Smooth muscle cell of the brain vasculature (primary cell): ENCODE measurements at regions not wholly inside any gene's neighbourhood (a gene's known extent, or its start where the extent isn't known, plus 50 kb on each side); places are given as distances from the start of the nearest gene placed in this dataset.

Experiments used
- DNase-seq: peaks from one replicate; pipeline ENCODE4 v3.0.0-alpha.2; 2012; ENCODE audit warnings: low read depth, low spot score

DNA sequence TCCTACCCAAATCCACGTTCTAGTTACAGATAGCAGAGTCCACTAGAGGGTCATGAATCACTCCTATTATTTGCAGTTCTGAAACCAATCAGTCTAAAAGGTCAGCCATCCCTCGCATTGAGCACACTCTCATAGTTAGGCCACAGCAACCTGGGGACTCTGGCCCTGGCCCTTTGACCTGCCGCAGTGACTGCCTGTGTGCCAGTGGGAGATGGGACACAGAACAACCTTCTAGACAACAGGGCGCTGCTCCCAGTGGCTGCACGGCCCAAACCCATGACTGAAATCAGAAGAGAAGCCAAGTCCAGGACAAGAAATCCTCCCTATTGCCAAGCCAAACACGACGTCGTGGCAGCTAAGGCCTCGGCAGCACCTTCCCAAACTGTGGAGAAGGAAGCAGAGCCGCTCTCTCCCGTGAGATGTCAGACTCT is 158.5 kb downstream of the HERPUD2 start:
- DNase-seq, result no peak

DNA sequence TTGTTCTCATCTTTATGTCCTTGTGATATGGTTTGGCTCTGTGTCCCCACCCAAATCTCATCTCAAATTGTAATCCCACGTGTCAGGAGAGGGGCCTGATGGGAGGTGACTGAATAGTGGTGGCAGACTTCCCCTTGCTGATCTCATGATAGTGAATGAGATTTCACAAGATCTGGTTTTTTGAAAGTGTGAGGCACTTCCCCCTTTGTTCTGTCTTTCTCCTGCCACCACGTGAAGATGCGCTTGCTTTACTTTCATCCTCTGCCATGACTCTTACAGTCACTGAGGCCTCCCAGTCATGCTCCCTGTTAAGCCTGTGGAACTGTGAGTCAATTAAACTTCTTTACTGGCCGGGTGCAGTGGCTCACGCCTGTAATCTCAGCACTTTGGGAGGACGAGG is 161.0 kb downstream of the HERPUD2 start:
- no peak for DNase-seq

DNA sequence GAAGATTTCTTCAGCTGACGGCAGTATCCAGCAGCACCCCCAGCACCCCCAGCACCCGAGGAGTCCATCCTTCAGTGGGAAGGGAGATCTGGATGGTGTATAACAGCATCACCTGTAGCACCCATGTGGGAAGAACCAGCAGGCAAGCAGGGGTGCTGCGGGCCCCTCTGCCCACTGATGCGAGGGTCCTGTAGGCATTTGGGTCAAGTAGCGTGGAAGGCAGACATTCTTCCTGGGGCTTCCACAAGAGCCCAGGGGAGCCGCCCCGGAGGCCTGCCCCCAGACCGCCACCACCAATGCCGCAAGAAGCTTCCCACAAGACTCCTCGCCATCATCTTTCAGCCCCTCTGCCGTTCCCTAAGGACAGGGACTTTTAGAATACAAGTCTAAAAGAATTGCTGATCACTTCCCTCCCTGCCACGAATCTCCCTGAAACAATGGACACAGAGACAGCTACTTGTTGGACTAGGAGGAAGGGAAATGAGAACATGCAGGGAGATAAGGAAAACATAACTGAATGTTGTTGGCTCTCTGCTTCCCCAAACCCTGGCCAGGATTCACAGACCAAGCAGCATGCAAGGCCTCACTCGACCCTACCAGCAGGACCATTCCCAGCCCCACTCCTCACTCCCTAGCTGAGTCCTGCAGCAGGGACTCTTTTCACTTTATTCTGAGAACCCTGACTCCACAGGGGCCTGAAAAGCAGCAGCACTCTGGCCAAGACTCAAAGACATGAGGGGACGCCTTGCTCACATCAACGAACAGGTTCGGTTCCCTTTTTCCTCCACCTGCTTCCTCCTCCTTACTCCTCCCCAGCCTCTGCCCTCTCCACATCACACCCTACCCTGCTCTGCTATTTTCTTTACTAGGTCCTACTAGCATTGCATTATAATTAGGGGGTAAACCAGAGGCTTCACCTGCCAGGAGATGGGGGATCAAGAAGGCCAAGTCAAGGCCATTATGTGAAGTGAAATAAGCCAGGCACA is 164.5 kb downstream of the HERPUD2 start:
- no peak for DNase-seq

DNA sequence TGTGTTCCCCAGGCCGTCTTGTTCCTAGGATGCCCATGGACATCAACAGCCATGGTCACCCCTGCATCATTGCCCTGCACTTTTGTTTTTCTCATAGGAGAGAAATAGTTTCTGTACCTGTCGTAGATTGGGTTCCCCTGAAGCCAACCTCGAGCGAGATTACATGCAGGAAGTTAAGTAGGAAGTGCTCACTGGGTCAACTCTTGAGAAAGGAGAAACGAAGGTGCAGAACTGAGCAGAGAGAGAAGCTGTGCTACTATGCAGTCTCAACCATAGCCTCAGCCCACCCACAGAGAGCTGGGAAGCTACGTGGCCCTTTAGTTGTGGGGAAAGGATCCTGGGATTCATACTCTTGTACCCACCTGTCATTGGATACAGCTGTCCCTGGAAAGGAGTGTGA is 165.2 kb downstream of the HERPUD2 start:
- no peak for DNase-seq

DNA sequence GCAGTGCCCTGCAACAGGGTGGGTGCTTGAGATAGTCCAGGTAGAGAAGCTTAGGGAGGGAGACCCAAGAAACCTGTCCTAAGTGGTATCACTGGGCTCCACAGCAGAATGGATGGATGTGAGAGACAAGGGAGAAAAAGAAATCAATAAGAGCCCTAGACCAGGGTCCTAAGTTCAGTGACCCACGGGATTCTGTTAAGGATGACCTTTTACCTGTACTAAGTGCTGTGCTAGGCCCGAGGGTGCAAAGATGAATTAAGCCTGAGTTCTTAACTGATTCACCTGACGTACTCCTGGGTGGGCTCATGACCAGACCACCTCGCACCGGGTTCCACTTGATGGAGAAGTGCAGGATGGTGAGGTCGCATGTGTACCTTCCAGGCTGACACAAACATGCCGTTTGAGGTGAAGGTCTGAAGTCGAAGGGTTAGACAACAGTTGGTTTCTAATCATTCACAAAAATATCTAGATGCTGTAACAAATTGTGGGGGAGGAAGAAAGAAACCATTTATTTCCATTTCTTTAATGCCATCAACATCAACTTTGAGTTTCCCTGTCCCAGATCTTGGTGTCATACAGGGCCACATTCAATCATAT is 166.5 kb downstream of the HERPUD2 start:
- DNase-seq, result no peak

DNA sequence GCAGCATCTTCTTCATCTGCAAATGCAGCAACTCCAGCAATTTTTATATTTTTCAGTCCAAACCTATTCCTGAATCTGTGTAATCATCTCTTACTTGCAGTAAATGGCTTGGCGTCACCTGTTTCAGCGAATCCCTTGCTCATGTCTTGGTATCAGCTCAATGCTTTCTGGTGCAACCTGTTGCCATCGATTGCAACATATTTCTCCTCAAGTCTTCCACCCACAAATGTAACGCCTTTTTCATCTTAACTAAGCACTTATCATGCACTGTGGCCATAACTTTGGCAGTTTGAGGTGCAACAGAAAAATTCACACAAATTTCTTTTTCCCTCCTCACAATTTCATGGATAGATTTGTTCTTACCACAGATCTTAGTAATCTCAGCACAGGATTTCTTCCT is 168.3 kb downstream of the HERPUD2 start:
- no peak for DNase-seq

DNA sequence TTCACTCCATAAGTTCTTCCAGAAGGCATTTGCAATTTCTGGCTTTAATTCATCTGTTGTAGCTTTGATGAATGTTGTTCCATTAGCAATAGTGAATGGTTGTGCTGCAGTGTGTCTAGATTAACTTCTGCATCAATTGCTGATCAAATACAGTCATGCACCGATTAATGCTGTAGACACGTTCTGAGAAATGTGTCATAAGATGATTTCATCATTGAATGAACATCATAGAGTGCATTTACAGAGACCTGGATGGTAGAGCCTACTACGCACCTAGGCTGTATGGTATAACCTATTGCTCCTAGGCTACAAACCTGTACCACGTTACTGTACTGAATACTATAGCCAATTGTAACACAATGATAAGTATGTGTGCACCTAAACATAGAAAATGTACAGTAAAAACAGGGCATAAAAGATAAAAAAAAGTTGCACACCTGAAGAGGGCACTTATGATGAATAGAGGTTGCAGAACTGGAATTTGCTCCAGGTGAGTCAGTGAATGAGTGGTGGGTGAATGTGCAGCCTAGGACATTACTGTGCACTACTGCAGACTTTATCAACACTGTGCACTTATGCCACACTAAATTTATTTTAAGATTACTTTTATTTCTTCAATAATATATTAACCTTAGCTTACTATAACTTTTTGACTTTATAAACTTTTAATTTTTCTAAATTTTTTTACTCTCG is 170.7 kb downstream of the HERPUD2 start:
- DNase-seq, result no peak

DNA sequence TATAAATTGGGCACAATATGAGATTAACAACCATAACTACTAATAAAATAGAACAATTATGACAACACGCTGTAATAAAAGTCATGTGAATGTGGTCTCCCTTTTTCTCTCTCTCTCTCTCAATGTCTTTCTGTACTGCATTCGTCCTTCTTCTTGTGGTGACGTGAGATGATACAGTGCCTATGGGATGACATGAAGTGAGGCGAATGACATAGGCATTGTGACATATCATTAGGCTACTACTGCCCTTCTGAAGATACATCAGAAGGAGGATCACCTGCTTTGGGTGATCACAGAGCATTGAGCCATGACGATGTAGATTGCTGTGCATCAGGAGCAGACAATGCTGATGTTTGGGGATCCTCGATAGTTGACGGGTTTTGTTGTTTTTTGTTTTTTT is 171.6 kb downstream of the HERPUD2 start:
- DNase-seq, result no peak

DNA sequence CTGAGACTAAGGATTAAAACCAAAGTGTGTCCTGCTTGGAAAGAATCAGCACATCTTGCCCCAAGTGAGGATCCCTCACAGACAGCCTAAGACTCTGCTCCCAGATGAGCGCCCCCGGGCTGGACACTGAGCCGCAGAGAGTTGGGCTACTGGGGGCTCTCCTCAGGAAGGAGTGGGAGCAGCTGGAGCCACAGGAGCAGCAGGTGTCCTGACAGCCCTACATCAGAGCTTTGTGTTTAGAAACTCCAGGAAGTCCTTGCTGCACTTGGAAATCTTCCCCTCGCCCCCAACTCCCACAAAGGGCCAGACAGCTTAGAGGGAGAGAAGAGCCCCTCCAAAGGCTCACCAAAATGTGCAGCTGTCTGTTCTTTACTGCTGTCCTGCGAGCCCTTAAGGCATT is 172.2 kb downstream of the HERPUD2 start:
- no peak for DNase-seq

DNA sequence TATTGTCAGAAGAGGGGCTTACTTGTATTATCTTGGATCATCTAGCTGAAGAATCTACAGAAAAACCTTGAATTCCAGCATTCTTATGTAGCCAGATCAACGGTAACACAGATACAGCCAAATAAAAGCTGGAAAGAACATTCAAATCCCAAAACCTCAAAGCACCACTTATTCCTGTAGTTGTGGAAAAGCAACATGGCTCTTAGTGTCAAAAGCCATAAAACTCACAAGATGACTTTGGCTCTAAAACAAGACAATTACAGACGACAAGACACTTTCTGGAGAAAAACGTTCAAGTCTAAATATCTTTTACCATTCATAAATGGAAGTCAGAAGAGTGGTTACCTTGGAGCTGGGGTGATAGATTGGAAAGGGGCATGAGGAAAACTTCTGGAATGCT is 173.0 kb downstream of the HERPUD2 start:
- no peak for DNase-seq

DNA sequence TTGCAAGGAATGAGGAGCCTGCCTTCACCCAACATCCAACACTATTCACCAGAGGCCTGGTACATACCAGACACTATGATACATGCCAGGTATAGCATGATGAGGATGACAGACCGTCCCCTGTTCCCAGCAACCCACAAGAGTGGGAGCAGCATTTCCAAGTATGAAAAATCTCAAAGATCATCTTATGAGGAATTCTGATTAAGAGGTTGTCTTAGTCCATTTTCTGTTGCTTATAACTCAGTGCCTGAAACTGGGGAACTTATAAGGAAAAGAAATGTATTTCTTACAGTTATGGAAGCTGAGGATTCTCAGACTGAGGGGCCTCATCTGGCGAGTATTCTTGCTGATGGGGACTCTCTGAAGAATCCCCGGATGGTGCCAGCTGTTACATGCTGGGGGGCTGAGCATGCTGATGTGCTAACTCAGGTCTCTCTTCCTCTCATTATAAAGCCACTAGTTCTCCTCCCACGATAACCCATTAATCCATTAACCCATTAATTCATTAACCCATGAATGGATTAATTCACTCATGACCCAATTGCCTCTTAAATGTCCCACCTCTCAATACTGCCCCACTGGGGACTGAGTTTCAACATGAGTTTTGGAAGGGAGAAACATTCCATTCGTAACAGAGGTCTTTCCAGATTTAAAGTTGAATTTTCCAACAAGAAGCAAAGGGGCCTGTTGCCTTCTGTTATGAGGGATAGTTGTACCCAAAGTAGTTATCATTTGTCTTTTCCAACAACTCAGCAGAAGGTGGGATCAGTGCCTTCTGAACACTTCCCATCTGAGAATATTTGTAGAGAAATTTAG is 173.9 kb downstream of the HERPUD2 start:
- no peak for DNase-seq

DNA sequence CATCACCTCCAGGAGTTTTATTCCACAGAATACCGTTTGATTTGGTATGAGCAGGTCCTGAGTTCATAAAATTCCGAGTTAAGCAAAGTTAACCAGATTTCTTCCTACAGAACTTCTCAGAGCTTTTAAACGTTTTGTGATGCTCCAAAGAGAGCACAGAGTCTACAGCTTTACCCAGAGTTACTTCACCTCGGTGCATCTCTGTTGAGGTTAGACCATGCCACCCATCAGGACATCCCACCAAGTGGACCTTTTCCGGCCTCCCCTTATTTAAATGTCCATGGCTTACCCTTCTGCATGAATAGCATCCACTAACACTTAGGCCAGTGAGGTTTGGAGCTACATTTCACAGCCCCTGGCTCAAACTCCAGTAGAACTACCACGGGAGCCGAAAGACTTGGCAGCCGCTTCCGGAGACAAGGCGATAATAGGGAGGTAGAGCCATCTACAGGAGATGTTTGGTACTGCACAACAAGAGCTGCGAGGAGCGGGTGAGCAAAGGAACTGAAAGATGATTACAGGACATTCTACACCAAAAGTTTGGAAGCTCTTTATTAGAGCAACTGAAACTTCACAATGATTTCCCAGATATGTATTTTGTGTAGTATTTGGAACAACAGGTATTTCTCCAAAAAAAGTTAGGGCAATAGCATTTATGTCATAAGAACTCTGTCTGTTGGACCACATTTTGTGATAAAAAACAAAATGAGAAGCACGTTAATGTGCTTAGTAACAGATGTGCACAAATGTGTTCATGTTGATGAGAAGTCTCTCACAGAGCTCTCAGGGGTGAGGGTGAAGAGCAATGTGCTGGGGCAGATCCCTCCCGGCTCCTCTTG is 174.7 kb downstream of the HERPUD2 start:
- peak; percentile 18 for DNase-seq

DNA sequence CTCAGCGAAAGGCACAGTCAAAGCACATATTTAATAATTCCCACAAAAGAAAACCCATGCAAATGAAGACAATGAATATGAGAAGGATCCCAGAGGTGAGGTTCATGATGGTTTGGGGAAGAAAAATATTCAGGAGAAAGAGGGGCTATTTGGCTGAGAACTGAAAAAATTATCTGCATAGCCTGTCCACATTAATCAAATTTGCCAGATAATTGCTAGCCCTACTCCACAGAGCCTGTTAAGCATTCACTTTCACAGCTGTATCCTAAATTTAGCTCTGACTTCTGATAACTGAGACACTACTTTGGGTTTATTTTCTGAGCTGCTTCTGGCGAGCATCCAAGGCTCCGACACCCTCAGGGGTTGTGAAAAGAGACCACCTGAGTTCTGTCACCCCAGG is 176.2 kb downstream of the HERPUD2 start:
- no peak for DNase-seq

DNA sequence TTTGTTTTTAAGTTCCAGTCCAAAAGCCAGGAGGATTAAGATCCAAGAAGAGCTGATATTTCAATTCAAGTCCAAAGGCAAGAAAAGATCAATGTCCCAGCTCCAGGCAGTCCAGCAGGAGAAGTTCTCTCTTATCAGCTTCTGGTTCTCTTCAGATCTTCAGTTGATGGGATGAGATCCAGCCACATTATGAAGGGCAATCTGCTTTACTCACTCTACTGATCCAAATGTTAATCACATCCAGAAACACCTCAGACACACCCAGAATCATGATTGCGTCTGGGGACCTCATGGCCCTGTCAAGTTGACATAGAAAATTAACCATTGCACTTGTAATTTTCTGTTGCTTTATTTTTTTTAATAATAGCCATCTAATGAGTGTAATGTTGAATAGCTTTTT is 178.4 kb downstream of the HERPUD2 start:
- DNase-seq, result no peak

DNA sequence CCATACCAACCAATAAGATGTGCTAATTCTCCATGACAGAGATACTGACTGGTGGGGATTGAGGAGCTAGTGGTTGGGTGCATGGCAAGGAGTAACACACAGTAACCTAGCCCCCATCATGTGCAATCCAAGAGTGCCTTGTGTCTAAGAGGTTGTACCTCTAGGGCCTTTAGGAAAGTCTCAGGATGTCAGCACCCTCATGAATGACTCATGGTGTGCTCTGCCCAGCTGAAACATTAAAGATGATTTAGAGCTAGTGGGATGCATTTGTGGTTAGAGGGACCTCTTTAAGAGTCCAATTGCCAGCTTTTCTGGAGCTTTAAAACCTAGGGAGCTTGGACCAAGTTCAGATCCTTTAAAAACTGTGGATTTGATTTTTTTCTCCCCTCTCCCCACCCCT is 181.1 kb downstream of the HERPUD2 start:
- no peak for DNase-seq

DNA sequence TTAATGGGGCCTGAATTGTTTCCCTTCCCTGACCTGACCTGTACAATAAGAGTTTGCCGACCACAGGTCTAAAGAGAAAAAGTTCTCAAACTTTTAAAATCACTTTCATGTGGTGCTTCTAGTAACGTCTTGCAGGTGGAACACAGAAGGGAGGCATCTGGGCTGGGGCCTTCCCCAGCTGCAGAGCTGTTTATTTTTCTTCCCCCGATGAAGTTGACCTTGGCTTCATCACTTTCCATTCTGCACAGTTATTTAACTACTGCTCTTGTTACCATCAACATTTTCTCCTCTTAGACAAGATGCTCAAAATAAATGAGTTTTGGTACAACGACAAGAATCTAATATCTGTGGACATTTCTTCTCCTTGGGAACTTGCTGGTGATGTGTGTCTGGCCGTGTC is 181.7 kb downstream of the HERPUD2 start:
- no peak for DNase-seq

DNA sequence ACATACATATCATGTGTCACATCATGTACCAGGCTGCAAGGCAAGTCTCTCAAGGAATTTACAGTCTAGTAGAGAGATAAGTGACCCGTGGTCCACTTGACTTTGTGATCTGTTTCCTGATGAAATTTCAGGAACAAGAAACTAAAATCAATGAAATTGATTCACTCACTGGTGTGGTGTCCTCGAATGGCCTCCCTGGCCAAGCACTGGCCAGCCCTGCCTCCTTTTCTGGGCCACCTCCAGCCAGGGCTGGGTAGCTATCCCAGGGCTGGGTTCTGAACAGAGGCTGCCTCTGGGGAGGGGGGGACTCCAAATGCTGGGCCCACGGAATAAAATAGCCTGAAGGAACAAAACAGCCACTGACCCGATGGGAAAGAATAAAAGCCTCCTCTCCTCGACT is 182.2 kb downstream of the HERPUD2 start:
- no peak for DNase-seq

DNA sequence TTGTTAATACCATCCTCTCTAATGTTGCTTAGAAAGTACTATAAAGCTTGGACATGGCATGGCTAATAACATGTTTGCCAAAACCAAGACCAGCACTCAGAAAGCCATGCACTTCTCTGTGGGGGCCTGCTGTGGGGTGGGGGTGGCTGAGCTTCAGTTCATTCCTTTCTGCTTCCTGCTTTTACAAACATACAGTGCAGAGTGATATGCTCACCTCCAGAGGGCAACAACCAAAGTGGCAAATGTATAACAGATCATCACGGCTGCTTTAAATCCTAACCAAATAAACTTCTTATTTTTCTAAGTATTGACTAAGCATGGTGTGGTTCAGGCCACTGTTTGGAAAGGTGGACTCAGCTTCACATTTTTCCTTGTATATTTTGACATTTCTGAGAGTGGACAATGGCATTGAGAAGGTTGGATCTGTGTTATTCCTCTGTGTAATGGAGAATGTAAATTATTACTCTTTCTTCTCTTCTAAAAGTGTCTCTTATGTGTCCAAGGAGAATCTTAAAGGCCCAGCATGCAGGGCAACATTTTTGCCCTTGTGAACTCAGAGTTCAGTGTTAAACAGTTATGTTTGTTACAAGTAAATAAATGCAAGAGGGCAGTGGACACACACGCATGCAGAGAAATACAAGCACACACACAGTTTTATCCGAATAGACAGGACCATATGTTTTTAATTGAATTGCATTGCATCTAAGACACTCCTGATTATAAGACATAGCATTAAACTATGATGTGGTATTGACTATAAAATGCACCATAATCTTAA is 186.1 kb downstream of the HERPUD2 start:
- no peak for DNase-seq

DNA sequence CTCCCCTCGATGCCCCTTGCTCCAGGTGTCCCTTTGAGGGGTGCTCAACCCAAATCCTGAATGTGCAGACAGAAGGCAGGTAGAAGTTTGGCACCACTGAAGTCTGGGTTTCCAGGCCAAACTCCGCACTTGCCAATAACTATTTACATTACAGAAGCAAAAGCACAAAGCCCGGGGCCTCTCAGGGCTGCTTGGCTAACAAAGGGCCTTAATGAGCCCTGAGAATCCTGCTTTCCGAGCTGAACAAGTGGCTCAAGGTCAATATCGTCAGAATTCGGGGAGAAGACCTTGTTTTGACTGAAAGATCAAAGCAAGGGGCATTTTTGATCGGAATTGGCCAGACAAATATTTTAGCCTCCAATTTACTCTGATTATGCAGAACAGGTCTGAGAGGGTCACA is 189.9 kb downstream of the HERPUD2 start:
- no peak for DNase-seq

DNA sequence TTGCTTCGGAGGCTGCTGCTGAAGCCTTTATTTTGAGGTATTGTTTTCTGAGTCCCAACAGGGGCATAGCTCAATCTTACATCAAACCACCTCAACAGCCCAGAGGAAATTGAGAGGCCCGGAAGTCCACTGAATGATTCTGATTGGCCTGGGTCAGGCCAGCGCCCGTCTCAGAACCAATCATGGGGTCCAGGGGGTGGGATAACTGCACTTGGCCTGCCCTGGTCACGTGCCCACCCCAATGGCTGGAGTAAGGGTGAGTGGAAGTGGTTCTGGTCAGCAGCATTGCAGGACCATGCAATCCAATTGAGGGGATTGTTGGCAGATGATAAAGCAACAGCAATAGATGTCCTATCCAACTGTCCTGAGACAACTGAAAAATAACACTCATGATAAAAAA is 190.6 kb downstream of the HERPUD2 start:
- no peak for DNase-seq
